Peyer's patch (tissue), 4 donors: ENCODE measurements at regions not wholly inside any gene's neighbourhood (a gene's known extent, or its start where the extent isn't known, plus 50 kb on each side); places are given as distances from the start of the nearest gene placed in this dataset.

Experiments used
- DNase-seq, 3 donors: peaks; one replicate each; pipeline ENCODE4 v3.0.0-alpha.2; 2017 to 2019
- H3K27ac ChIP-seq, 4 donors: fragments of 200-600 bp; sonication (generic); one replicate each; pipeline ENCODE4 v1.5.1; 2016 to 2019
- H3K27me3 ChIP-seq, 2 donors: fragments of 200-600 bp; sonication (generic); one replicate each; pipeline ENCODE4 v1.5.1; 2019
- H3K36me3 ChIP-seq, 3 donors: fragments of 200-600 bp; sonication (generic); one replicate each; pipeline ENCODE4 v1.5.1; 2016 to 2019
- H3K4me1 ChIP-seq, 4 donors: fragments of 200-600 bp; sonication (generic); one replicate each; pipeline ENCODE4 v1.5.1; 2016 to 2019
- H3K4me3 ChIP-seq, 4 donors: fragments of 200-600 bp; sonication (generic); 1 replicate in 3 of 4; 2 replicates in 1 of 4; pipeline ENCODE4 v1.5.1; 2016 to 2019; ENCODE audit warnings: mild to moderate bottlenecking in 1 of 4
- H3K9me3 ChIP-seq, 4 donors: fragments of 200-600 bp; sonication (generic); one replicate each; pipeline ENCODE4 v1.5.1; 2016 to 2019; ENCODE audit warnings: mild to moderate bottlenecking in 1 of 4
- CTCF ChIP-seq, 6 experiments: fragments of 450-650 bp in 4 of 6; fragments of 200-600 bp in 2 of 6; sonication (generic) in 1 of 6; IDR thresholded peaks; one replicate each; pipeline ENCODE4 v1.5.1; 2017 to 2019; ENCODE audit warnings: antibody characterized with exemption in 6 of 6, mild to moderate bottlenecking in 3 of 6, moderate library complexity in 1 of 6
- POLR2A ChIP-seq, 2 donors: fragments of 450-650 bp; IDR thresholded peaks; one replicate each; pipeline ENCODE4 v1.5.1; 2017; ENCODE audit warnings: antibody characterized with exemption in 2 of 2, mild to moderate bottlenecking in 2 of 2, moderate library complexity in 2 of 2

GRCh38 chr5:166845044-166845443, 1446.4 kb upstream of the WWC1 start:
- no peak for DNase-seq
- H3K9me3 ChIP-seq: no peaks in the 10 kb centered on the region
- no peaks in the 10 kb centered on the region for H3K36me3 ChIP-seq
- no peaks in the 10 kb centered on the region for H3K4me1 ChIP-seq
- H3K4me3 ChIP-seq: no peak overlapping the region
- no peak overlapping the region for H3K27ac ChIP-seq
- TF ChIP-seq CTCF (IDR thresholded peaks at IDR 0.05): no peak
- no peak for TF ChIP-seq POLR2A (IDR thresholded peaks at IDR 0.05)
- no peaks in the 10 kb centered on the region for H3K27me3 ChIP-seq

GRCh38 chr5:166856791-166857190, 1434.7 kb upstream of the WWC1 start:
- H3K36me3 ChIP-seq: no peaks in the 10 kb centered on the region
- no peak for DNase-seq

GRCh38 chr5:166860426-166860825, 1431.0 kb upstream of the WWC1 start:
- H3K4me3 ChIP-seq: no peak overlapping the region
- no peaks in the 10 kb centered on the region for H3K9me3 ChIP-seq
- no peaks in the 10 kb centered on the region for H3K27me3 ChIP-seq
- DNase-seq: no peak
- H3K36me3 ChIP-seq: no peaks in the 10 kb centered on the region
- no peak overlapping the region for H3K27ac ChIP-seq
- no peaks in the 10 kb centered on the region for H3K4me1 ChIP-seq
- TF ChIP-seq POLR2A (IDR thresholded peaks at IDR 0.05) (no peak), CTCF (IDR thresholded peaks at IDR 0.05) (no peak)

More at GRCh38 chr5:166856791-166857190, 1434.7 kb upstream of the WWC1 start:
- H3K4me1 ChIP-seq: no peaks in the 10 kb centered on the region
- TF ChIP-seq CTCF (IDR thresholded peaks at IDR 0.05): no peak
- TF ChIP-seq POLR2A (IDR thresholded peaks at IDR 0.05): no peak
- H3K9me3 ChIP-seq: no peaks in the 10 kb centered on the region
- H3K27ac ChIP-seq: no peak overlapping the region
- no peak overlapping the region for H3K4me3 ChIP-seq
- no peaks in the 10 kb centered on the region for H3K27me3 ChIP-seq

- no peaks in the 10 kb centered on the region for H3K36me3 ChIP-seq
- H3K9me3 ChIP-seq: no peaks in the 10 kb centered on the region
- no peak for DNase-seq
- TF ChIP-seq POLR2A (IDR thresholded peaks at IDR 0.05): no peak
- no peak for TF ChIP-seq CTCF (IDR thresholded peaks at IDR 0.05)
- H3K4me1 ChIP-seq: no peaks in the 10 kb centered on the region
- no peak overlapping the region for H3K27ac ChIP-seq
- no peak overlapping the region for H3K4me3 ChIP-seq
- H3K27me3 ChIP-seq: no peaks in the 10 kb centered on the region
Measured at GRCh38 chr5:166862581-166862980, 1428.9 kb upstream of the WWC1 start.

- Histone ChIP-seq H3K27ac (no peak overlapping the region), H3K4me3 (no peak overlapping the region), H3K9me3 (no peaks in the 10 kb centered on the region), H3K4me1 (no peaks in the 10 kb centered on the region), H3K36me3 (no peaks in the 10 kb centered on the region), H3K27me3 (no peaks in the 10 kb centered on the region)
- TF ChIP-seq POLR2A (IDR thresholded peaks at IDR 0.05) (no peak), CTCF (IDR thresholded peaks at IDR 0.05) (no peak)
- DNase-seq: no peak
Measured at GRCh38 chr5:166865206-166865605, 1426.2 kb upstream of the WWC1 start.

GRCh38 chr5:166880456-166880855, 1411.0 kb upstream of the WWC1 start:
- no peaks in the 10 kb centered on the region for H3K27me3 ChIP-seq
- H3K4me3 ChIP-seq: no peak overlapping the region
- DNase-seq: no peak
- H3K4me1 ChIP-seq: no peaks in the 10 kb centered on the region
- H3K9me3 ChIP-seq: no peaks in the 10 kb centered on the region
- TF ChIP-seq POLR2A (IDR thresholded peaks at IDR 0.05) (no peak), CTCF (IDR thresholded peaks at IDR 0.05) (no peak)
- H3K27ac ChIP-seq: no peak overlapping the region
- no peaks in the 10 kb centered on the region for H3K36me3 ChIP-seq
